HG03432 (cell line): ENCODE measurements at regions not wholly inside any gene's neighbourhood (a gene's known extent, or its start where the extent isn't known, plus 50 kb on each side); places are given as distances from the start of the nearest gene placed in this dataset.
"Not testable (repeated sequence)": the region's sequence is repeated elsewhere in the genome, so short reads cannot be mapped to it uniquely, and the experiment has no call there.

Experiments used
- ATAC-seq: cut with Tn5 transposase; IDR thresholded peaks from one replicate; pipeline ENCODE4 v1.9.1; 2021; ENCODE audit warnings: mild to moderate bottlenecking, moderate library complexity; ENCODE audit not compliant: unreplicated experiment

GRCh38 chr5:92841604-92842155 lies 739.3 kb downstream of the NR2F1-AS1 start:
- no peak for ATAC-seq

- no peak for ATAC-seq
Observed at GRCh38 chr5:92838253-92838652, 742.8 kb downstream of the NR2F1-AS1 start.

GRCh38 chr5:92836855-92837755 lies 743.9 kb downstream of the NR2F1-AS1 start:
- no peak for ATAC-seq

GRCh38 chr5:92835712-92836111 lies 745.3 kb downstream of the NR2F1-AS1 start:
- no peak for ATAC-seq

- not testable (repeated sequence) for ATAC-seq
Observed at GRCh38 chr5:92823551-92823950, 757.5 kb downstream of the NR2F1-AS1 start.

- no peak for ATAC-seq
Observed at GRCh38 chr5:92822183-92822582, 758.8 kb downstream of the NR2F1-AS1 start.

GRCh38 chr5:92809855-92810465 lies 771.1 kb downstream of the NR2F1-AS1 start:
- no peak for ATAC-seq

- ATAC-seq: no peak
Observed at GRCh38 chr5:92808474-92808873, 772.5 kb downstream of the NR2F1-AS1 start.

- no peak for ATAC-seq
Observed at GRCh38 chr5:92807085-92807484, 773.9 kb downstream of the NR2F1-AS1 start.

GRCh38 chr5:92805446-92805845 lies 775.6 kb downstream of the NR2F1-AS1 start:
- ATAC-seq: no peak

- ATAC-seq: no peak
Observed at GRCh38 chr5:92801911-92802310, 779.1 kb downstream of the NR2F1-AS1 start.

GRCh38 chr5:92800365-92800764 lies 780.7 kb downstream of the NR2F1-AS1 start:
- no peak for ATAC-seq

- no peak for ATAC-seq
Observed at GRCh38 chr5:92795633-92796032, 785.4 kb downstream of the NR2F1-AS1 start.

GRCh38 chr5:92780057-92780456 lies 801.0 kb downstream of the NR2F1-AS1 start:
- no peak for ATAC-seq

- ATAC-seq: no peak
Observed at GRCh38 chr5:92779536-92779935, 801.5 kb downstream of the NR2F1-AS1 start.

- ATAC-seq: no peak
Observed at GRCh38 chr5:92778261-92778660, 802.8 kb downstream of the NR2F1-AS1 start.

- ATAC-seq: no peak
Observed at GRCh38 chr5:92777421-92777820, 803.6 kb downstream of the NR2F1-AS1 start.

GRCh38 chr5:92775711-92776615 lies 805.1 kb downstream of the NR2F1-AS1 start:
- no peak for ATAC-seq

- no peak for ATAC-seq
Observed at GRCh38 chr5:92769978-92770377, 811.0 kb downstream of the NR2F1-AS1 start.

- ATAC-seq: no peak
Observed at GRCh38 chr5:92761585-92761984, 819.4 kb downstream of the NR2F1-AS1 start.

- ATAC-seq: no peak
Observed at GRCh38 chr5:92760550-92760949, 820.5 kb downstream of the NR2F1-AS1 start.
